H54 (cell line): ENCODE measurements at regions not wholly inside any gene's neighbourhood (a gene's known extent, or its start where the extent isn't known, plus 50 kb on each side); places are given as distances from the start of the nearest gene placed in this dataset.

Source experiments
- DNase-seq: peaks from one replicate; pipeline ENCODE4 v3.0.0; 2011; ENCODE audit warnings: low spot score, mixed read lengths; ENCODE audit not compliant: insufficient read length
- FAIRE-seq: peaks from 3 replicates; lab custom pipeline; 2011; peaks lifted over from hg19 to GRCh38; lab: Jason Lieb, UNC
- POLR2A ChIP-seq: IDR thresholded peaks from 2 replicates; pipeline ENCODE4 v1.6.1; 2011; ENCODE audit warnings: low read depth, mild to moderate bottlenecking, low read length

DNA sequence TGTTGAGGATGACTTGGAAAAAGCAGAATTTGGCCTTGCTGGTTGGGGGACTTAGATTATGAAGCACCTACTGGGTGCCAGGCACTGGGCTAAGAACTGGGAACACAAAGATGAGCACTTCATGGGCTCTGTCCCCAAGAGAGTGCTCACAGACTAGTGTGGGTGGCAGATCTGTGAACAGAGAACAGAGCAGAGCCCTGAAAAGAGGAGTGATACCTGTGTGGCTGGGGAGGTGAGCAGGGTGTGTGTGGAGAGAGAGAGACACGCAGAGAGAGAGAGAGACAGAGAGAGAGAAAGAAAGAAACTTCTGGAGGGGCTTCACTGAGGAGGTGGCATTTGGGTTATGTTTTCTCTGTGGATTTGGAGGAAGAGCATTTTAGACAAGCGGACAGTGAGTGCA is 61.1 kb upstream of the PPP2R5A start:
- no peak for TF ChIP-seq POLR2A
- FAIRE-seq (no peak), DNase-seq (no peak)

- no peak for TF ChIP-seq POLR2A
- FAIRE-seq (no peak), DNase-seq (no peak)
These were observed 59.8 kb upstream of the PPP2R5A start for GRCh38 chr1:212225416-212225815.

DNA sequence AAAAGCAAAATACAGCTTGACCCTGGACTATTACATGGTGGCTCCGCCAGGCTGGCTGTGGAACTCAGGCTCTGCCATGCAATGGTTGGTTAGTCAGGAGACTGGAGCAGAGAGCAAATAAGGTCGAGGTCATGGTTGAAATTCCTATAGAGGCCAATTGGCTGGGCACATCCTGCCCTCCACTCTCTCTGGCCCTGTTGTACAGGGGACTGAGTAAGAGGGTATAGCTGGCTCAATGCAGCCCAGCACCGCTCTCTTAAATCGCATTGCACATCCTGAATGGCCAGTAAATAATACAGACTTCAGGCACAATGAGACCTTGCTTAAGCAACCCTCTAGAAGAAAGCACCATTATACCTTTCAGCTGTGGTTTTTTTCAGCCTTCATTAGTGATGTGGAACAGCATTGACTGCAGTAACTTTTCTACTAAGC is 59.3 kb upstream of the PPP2R5A start:
- FAIRE-seq (no peak), DNase-seq (no peak)
- no peak for TF ChIP-seq POLR2A

GRCh38 chr1:212226467-212226866 is 58.7 kb upstream of the PPP2R5A start:
- FAIRE-seq (no peak), DNase-seq (no peak)
- no peak for TF ChIP-seq POLR2A

DNA sequence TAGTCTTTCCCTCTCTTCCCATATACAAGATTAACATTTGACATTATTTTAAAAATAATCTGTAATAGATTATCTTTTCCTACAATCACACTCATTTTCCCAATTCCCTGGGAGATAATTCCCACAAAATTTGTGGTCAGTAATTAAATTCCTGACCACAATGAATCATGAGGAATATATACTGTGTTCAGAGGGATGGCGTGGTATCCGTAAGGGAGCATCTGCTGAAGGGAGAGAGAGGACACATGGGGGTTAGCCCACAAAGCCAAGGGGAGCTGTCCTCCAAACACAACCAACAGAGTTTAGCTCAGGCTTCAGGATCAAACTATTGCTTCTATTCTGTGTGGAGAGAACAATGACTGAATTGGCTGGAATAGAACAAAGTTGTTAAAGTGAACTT is 57.1 kb upstream of the PPP2R5A start:
- FAIRE-seq, result no peak
- TF ChIP-seq POLR2A, result no peak

DNA sequence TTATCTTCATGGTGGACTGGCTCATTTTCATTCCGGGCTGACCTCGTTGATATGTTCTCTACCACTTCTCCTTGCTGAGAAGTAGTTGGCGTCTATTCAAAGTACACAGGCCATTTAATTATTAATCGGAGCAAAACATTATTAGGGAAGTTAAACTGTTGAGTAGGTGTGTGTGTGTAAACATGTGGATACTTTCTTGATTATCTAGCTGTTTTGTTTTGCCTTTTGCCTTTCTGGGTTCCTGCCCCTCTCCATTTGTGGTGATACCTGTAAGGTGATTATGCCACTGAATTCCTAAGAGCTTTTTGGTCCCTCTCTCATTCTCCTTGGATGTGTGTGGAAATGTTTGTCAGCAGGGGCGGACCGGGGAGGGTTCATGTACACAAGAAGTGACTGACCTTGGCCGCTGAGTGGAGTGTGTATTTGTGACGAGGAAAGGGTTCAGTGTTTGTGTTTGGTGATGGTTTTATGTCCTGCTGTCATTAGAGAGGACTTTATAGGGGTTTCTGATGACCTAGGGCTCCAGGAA is 56.6 kb upstream of the PPP2R5A start:
- DNase-seq, result no peak
- no peak for TF ChIP-seq POLR2A
- no peak for FAIRE-seq

More for the DNA sequence above, 57.1 kb upstream of the PPP2R5A start:
- no peak for DNase-seq

GRCh38 chr1:212229654-212230053 is 55.6 kb upstream of the PPP2R5A start:
- DNase-seq (no peak), FAIRE-seq (no peak)
- no peak for TF ChIP-seq POLR2A

- DNase-seq (no peak), FAIRE-seq (no peak)
- TF ChIP-seq POLR2A, result no peak
These were observed 54.9 kb upstream of the PPP2R5A start for GRCh38 chr1:212230329-212230728.

DNA sequence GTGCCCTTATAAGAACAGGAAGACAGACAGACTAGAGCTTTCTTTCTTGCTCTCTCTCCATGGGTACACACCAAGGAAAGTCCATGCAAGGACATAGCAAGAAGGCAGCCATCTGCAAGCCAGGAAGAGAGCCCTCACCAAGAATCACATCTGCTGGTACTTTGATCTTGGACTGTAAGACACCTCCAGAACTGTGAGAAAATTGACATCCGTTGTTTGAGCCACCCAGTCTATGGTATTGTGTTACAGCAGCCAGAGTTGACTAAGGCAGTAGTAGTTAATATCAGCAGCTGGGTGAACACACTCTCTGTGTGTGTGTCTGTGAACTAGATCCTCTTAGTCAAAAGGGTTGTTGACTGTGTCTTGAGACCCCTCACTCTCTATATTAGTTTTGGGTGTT is 53.8 kb upstream of the PPP2R5A start:
- no peak for FAIRE-seq
- no peak for TF ChIP-seq POLR2A

DNA sequence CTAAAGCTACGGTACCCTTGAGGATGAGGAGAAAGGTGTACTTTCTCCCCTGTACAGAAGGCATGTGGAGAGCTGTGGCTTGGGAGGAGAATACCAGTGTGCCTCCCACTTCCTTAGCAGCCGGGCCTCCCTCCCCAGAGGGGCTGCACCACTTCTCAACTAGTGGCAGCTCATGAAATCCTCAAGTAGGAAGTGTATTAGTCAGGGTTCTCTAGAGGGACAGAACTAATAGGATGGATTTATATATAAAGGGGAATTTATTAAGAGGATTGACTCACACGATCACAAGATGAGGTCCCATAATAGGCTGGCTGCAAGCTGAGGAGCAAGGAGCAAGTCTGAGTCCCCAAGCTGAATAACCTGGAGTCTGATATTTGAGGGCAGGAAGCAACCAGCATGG is 53.1 kb upstream of the PPP2R5A start:
- TF ChIP-seq POLR2A, result no peak
- FAIRE-seq (no peak), DNase-seq (no peak)

More for the DNA sequence above, 53.8 kb upstream of the PPP2R5A start:
- no peak for DNase-seq

GRCh38 chr1:212233321-212233720 is 51.9 kb upstream of the PPP2R5A start:
- DNase-seq (no peak), FAIRE-seq (no peak)

GRCh38 chr1:212234431-212235395 is 50.5 kb upstream of the PPP2R5A start:
- DNase-seq (peak; percentile 80), FAIRE-seq (peak; percentile 43)
- no peak for TF ChIP-seq POLR2A

More at GRCh38 chr1:212233321-212233720, 51.9 kb upstream of the PPP2R5A start:
- TF ChIP-seq POLR2A, result no peak
